ENCODE measurements at regions not wholly inside any gene's neighbourhood (a gene's known extent, or its start where the extent isn't known, plus 50 kb on each side); places are given as distances from the start of the nearest gene placed in this dataset.

GRCh38 chr10:118412132-118412760, 70.1 kb upstream of the FAM204A start:
- no peaks in the 10 kb centered on the region for H3K9me3 ChIP-seq (ENCODE audit: low read length)
- ChIA-PET CTCF (no interaction called here), POLR2A (no interaction called here)
- DNase-seq, result no peak
- H3K27ac ChIP-seq (ENCODE audit: low read depth, low read length), result no peak overlapping the region
- no peak overlapping the region for H3K27ac Mint-ChIP-seq
- no peaks in the 10 kb centered on the region for H3K36me3 Mint-ChIP-seq
- H3K27me3 Mint-ChIP-seq, result peaks cover 13 to 52% of the 10 kb centered on the region in 2 donors
- no peaks in the 10 kb centered on the region for H3K9me3 Mint-ChIP-seq
- no peaks in the 10 kb centered on the region for H3K4me1 Mint-ChIP-seq
- H3K36me3 ChIP-seq (ENCODE audit: insufficient read depth, low read length), result no peaks in the 10 kb centered on the region
- H3K4me3 ChIP-seq (ENCODE audit: low read length), result no peak overlapping the region
- no peaks in the 10 kb centered on the region for H3K27me3 ChIP-seq (ENCODE audit: insufficient read depth, low read length, poor library complexity, severe bottlenecking)
- no peaks in the 10 kb centered on the region for H3K4me1 ChIP-seq (ENCODE audit: insufficient read depth, low read length)
- no peak overlapping the region for H3K4me3 Mint-ChIP-seq

GRCh38 chr10:118409295-118409694, 67.2 kb upstream of the FAM204A start:
- Histone ChIP-seq H3K36me3 (ENCODE audit: insufficient read depth, low read length) (no peaks in the 10 kb centered on the region), H3K9me3 (ENCODE audit: low read length) (no peaks in the 10 kb centered on the region), H3K27me3 (ENCODE audit: insufficient read depth, low read length, poor library complexity, severe bottlenecking) (no peaks in the 10 kb centered on the region), H3K27ac (ENCODE audit: low read depth, low read length) (no peak overlapping the region), H3K4me3 (ENCODE audit: low read length) (no peak overlapping the region), H3K4me1 (ENCODE audit: insufficient read depth, low read length) (no peaks in the 10 kb centered on the region)
- no peaks in the 10 kb centered on the region for H3K4me1 Mint-ChIP-seq
- POLR2A ChIA-PET, result no interaction called here
- no peak overlapping the region for H3K27ac Mint-ChIP-seq
- peaks cover 14 to 58% of the 10 kb centered on the region in 2 donors for H3K27me3 Mint-ChIP-seq
- H3K4me3 Mint-ChIP-seq, result no peak overlapping the region
- DNase-seq, result no peak
- H3K36me3 Mint-ChIP-seq, result no peaks in the 10 kb centered on the region
- CTCF ChIA-PET, result no interaction called here
- no peaks in the 10 kb centered on the region for H3K9me3 Mint-ChIP-seq

GRCh38 chr10:118408181-118408580, 66.1 kb upstream of the FAM204A start:
- Histone ChIP-seq H3K4me1 (ENCODE audit: insufficient read depth, low read length) (no peaks in the 10 kb centered on the region), H3K27ac (ENCODE audit: low read depth, low read length) (no peak overlapping the region), H3K27me3 (ENCODE audit: insufficient read depth, low read length, poor library complexity, severe bottlenecking) (no peaks in the 10 kb centered on the region), H3K36me3 (ENCODE audit: insufficient read depth, low read length) (no peaks in the 10 kb centered on the region), H3K9me3 (ENCODE audit: low read length) (no peaks in the 10 kb centered on the region), H3K4me3 (ENCODE audit: low read length) (no peak overlapping the region)
- POLR2A ChIA-PET, result no interaction called here
- DNase-seq, result no peak
- no peaks in the 10 kb centered on the region for H3K9me3 Mint-ChIP-seq
- CTCF ChIA-PET, result no interaction called here
- H3K36me3 Mint-ChIP-seq, result no peaks in the 10 kb centered on the region
- no peak overlapping the region for H3K4me3 Mint-ChIP-seq
- H3K27ac Mint-ChIP-seq, result no peak overlapping the region
- peaks cover 17 to 62% of the 10 kb centered on the region in 2 donors for H3K27me3 Mint-ChIP-seq
- H3K4me1 Mint-ChIP-seq, result no peaks in the 10 kb centered on the region

- ChIA-PET CTCF (no interaction called here), POLR2A (no interaction called here)
- Histone ChIP-seq H3K27me3 (ENCODE audit: insufficient read depth, low read length, poor library complexity, severe bottlenecking) (no peaks in the 10 kb centered on the region), H3K4me3 (ENCODE audit: low read length) (no peak overlapping the region), H3K9me3 (ENCODE audit: low read length) (no peaks in the 10 kb centered on the region), H3K36me3 (ENCODE audit: insufficient read depth, low read length) (no peaks in the 10 kb centered on the region), H3K27ac (ENCODE audit: low read depth, low read length) (no peak overlapping the region), H3K4me1 (ENCODE audit: insufficient read depth, low read length) (no peaks in the 10 kb centered on the region)
- no peak overlapping the region for H3K4me3 Mint-ChIP-seq
- no peaks in the 10 kb centered on the region for H3K36me3 Mint-ChIP-seq
- no peak overlapping the region for H3K27ac Mint-ChIP-seq
- H3K4me1 Mint-ChIP-seq, result no peaks in the 10 kb centered on the region
- no peaks in the 10 kb centered on the region for H3K9me3 Mint-ChIP-seq
- DNase-seq, result no peak
- H3K27me3 Mint-ChIP-seq, result peaks cover 15 to 62% of the 10 kb centered on the region in 2 donors
Observed at GRCh38 chr10:118407777-118408176, 65.7 kb upstream of the FAM204A start.

- Histone ChIP-seq H3K27ac (ENCODE audit: low read depth, low read length) (no peak overlapping the region), H3K36me3 (ENCODE audit: insufficient read depth, low read length) (no peaks in the 10 kb centered on the region), H3K27me3 (ENCODE audit: insufficient read depth, low read length, poor library complexity, severe bottlenecking) (no peaks in the 10 kb centered on the region), H3K4me3 (ENCODE audit: low read length) (no peak overlapping the region), H3K9me3 (ENCODE audit: low read length) (no peaks in the 10 kb centered on the region), H3K4me1 (ENCODE audit: insufficient read depth, low read length) (no peaks in the 10 kb centered on the region)
- H3K27ac Mint-ChIP-seq, result no peak overlapping the region
- ChIA-PET CTCF (no interaction called here), POLR2A (no interaction called here)
- no peaks in the 10 kb centered on the region for H3K4me1 Mint-ChIP-seq
- H3K4me3 Mint-ChIP-seq, result no peak overlapping the region
- H3K36me3 Mint-ChIP-seq, result no peaks in the 10 kb centered on the region
- H3K9me3 Mint-ChIP-seq, result no peaks in the 10 kb centered on the region
- no peak for DNase-seq
- peaks cover 15 to 62% of the 10 kb centered on the region in 2 donors for H3K27me3 Mint-ChIP-seq
Observed at GRCh38 chr10:118407026-118407425, 64.9 kb upstream of the FAM204A start.

- H3K4me3 ChIP-seq (ENCODE audit: low read length), result no peak overlapping the region
- no peak overlapping the region for H3K4me3 Mint-ChIP-seq
- POLR2A ChIA-PET, result no interaction called here
- H3K4me1 Mint-ChIP-seq, result no peaks in the 10 kb centered on the region
- no peaks in the 10 kb centered on the region for H3K9me3 ChIP-seq (ENCODE audit: low read length)
- H3K27me3 Mint-ChIP-seq, result peaks cover 15 to 54% of the 10 kb centered on the region in 2 donors
- CTCF ChIA-PET, result no interaction called here
- H3K36me3 ChIP-seq (ENCODE audit: insufficient read depth, low read length), result no peaks in the 10 kb centered on the region
- H3K27ac ChIP-seq (ENCODE audit: low read depth, low read length), result no peak overlapping the region
- no peaks in the 10 kb centered on the region for H3K36me3 Mint-ChIP-seq
- no peaks in the 10 kb centered on the region for H3K27me3 ChIP-seq (ENCODE audit: insufficient read depth, low read length, poor library complexity, severe bottlenecking)
- H3K27ac Mint-ChIP-seq, result no peak overlapping the region
- H3K9me3 Mint-ChIP-seq, result peaks cover 0 to 4% (median 0%) of the 10 kb centered on the region in 5 donors
- DNase-seq, result no peak
- no peaks in the 10 kb centered on the region for H3K4me1 ChIP-seq (ENCODE audit: insufficient read depth, low read length)
Observed at GRCh38 chr10:118405928-118406327, 63.8 kb upstream of the FAM204A start.

GRCh38 chr10:118403967-118404366, 61.8 kb upstream of the FAM204A start:
- no peaks in the 10 kb centered on the region for H3K36me3 ChIP-seq (ENCODE audit: insufficient read depth, low read length)
- H3K27ac ChIP-seq (ENCODE audit: low read depth, low read length), result no peak overlapping the region
- H3K4me3 Mint-ChIP-seq, result no peak overlapping the region
- H3K9me3 Mint-ChIP-seq, result peaks cover 0 to 4% (median 0%) of the 10 kb centered on the region in 5 donors
- no peaks in the 10 kb centered on the region for H3K36me3 Mint-ChIP-seq
- H3K4me3 ChIP-seq (ENCODE audit: low read length), result no peak overlapping the region
- H3K27ac Mint-ChIP-seq, result no peak overlapping the region
- ChIA-PET POLR2A (no interaction called here), CTCF (no interaction called here)
- no peak for DNase-seq
- H3K4me1 Mint-ChIP-seq, result no peaks in the 10 kb centered on the region
- H3K4me1 ChIP-seq (ENCODE audit: insufficient read depth, low read length), result no peaks in the 10 kb centered on the region
- H3K27me3 ChIP-seq (ENCODE audit: insufficient read depth, low read length, poor library complexity, severe bottlenecking), result no peaks in the 10 kb centered on the region
- peaks cover 15 to 46% of the 10 kb centered on the region in 2 donors for H3K27me3 Mint-ChIP-seq
- H3K9me3 ChIP-seq (ENCODE audit: low read length), result no peaks in the 10 kb centered on the region

GRCh38 chr10:118401708-118402193, 59.6 kb upstream of the FAM204A start:
- Mint-ChIP-seq H3K36me3 (no peaks in the 10 kb centered on the region), H3K9me3 (peaks cover 0 to 4% (median 0%) of the 10 kb centered on the region in 5 donors), H3K27ac (no peak overlapping the region), H3K27me3 (peaks cover 11 to 44% of the 10 kb centered on the region in 2 donors), H3K4me1 (no peaks in the 10 kb centered on the region), H3K4me3 (no peak overlapping the region)
- Histone ChIP-seq H3K4me3 (ENCODE audit: low read length) (no peak overlapping the region), H3K27ac (ENCODE audit: low read depth, low read length) (no peak overlapping the region), H3K36me3 (ENCODE audit: insufficient read depth, low read length) (no peaks in the 10 kb centered on the region), H3K27me3 (ENCODE audit: insufficient read depth, low read length, poor library complexity, severe bottlenecking) (no peaks in the 10 kb centered on the region), H3K4me1 (ENCODE audit: insufficient read depth, low read length) (no peaks in the 10 kb centered on the region), H3K9me3 (ENCODE audit: low read length) (no peaks in the 10 kb centered on the region)
- CTCF ChIA-PET, result no interaction called here
- POLR2A ChIA-PET, result no interaction called here
- DNase-seq, result no peak

All from CD8-positive, alpha-beta memory T cell (primary cell).